Fibroblast of mammary gland (primary cell): ENCODE measurements at regions not wholly inside any gene's neighbourhood (a gene's known extent, or its start where the extent isn't known, plus 50 kb on each side); places are given as distances from the start of the nearest gene placed in this dataset.

Experiments used
- DNase-seq: peaks from one replicate; pipeline ENCODE4 v3.0.0-alpha.2; 2010; ENCODE audit warnings: low read depth
- H3K4me3 ChIP-seq: 2 replicates; pipeline ENCODE4 v1.5.1; 2011; ENCODE audit warnings: low read depth, mild to moderate bottlenecking, low read length, moderate library complexity; ENCODE audit not compliant: control insufficient read depth
- TF ChIP-seq, protein P1 (sequence below): conservative IDR thresholded peaks from 2 replicates; pipeline ENCODE4 v1.5.1; 2011; ENCODE audit warnings: low read depth, low read length, inconsistent platforms; ENCODE audit not compliant: control insufficient read depth, insufficient read depth

- no peak overlapping the region for H3K4me3 ChIP-seq
- no peak for DNase-seq
- TF ChIP-seq, protein P1, sequence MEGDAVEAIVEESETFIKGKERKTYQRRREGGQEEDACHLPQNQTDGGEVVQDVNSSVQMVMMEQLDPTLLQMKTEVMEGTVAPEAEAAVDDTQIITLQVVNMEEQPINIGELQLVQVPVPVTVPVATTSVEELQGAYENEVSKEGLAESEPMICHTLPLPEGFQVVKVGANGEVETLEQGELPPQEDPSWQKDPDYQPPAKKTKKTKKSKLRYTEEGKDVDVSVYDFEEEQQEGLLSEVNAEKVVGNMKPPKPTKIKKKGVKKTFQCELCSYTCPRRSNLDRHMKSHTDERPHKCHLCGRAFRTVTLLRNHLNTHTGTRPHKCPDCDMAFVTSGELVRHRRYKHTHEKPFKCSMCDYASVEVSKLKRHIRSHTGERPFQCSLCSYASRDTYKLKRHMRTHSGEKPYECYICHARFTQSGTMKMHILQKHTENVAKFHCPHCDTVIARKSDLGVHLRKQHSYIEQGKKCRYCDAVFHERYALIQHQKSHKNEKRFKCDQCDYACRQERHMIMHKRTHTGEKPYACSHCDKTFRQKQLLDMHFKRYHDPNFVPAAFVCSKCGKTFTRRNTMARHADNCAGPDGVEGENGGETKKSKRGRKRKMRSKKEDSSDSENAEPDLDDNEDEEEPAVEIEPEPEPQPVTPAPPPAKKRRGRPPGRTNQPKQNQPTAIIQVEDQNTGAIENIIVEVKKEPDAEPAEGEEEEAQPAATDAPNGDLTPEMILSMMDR, result no peak
Measured at GRCh38 chr2:590214-591175, 86.7 kb downstream of the TMEM18 start.

DNA sequence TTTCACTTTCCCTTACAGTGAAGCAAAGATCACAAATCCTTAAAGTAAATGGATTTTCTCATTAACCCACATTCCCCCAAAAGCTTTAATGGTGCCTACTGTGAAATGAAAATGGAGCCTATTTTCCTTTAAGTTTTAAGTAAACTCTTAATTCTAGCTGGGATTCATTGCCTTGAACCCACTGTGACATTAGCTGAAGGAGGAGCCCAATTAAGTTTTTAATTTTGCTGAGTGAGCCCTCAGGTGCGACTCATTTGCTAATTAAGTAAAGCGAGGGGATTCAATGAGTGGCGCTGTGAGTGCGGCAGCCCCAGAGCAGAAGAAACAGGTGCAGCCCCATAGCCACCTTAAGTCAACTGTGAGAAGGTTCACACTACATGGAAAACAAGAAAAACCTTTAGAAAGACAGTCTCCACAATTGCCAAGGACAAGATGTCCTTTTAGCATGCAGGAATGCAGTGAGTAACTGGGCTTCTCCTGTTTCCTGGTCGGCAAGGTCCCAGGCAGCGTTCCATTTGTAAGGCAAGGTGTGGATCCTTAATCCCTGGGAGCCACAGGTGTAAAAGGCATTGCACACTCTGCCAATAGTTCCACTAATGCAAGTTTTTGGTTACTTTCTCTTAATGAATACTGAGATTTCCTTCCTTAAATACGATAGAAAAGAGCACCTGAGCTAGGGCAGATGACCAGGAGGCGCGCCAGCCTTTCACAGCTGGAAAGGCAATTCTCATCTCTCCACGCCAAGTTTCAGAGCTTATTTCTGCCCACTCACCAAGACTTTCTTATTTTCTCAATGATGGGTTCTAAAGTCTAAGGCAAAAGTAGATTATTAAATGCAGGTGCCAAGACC lies 87.7 kb downstream of the TMEM18 start:
- TF ChIP-seq, protein P1, result no peak
- DNase-seq, result no peak
- no peak overlapping the region for H3K4me3 ChIP-seq

DNA sequence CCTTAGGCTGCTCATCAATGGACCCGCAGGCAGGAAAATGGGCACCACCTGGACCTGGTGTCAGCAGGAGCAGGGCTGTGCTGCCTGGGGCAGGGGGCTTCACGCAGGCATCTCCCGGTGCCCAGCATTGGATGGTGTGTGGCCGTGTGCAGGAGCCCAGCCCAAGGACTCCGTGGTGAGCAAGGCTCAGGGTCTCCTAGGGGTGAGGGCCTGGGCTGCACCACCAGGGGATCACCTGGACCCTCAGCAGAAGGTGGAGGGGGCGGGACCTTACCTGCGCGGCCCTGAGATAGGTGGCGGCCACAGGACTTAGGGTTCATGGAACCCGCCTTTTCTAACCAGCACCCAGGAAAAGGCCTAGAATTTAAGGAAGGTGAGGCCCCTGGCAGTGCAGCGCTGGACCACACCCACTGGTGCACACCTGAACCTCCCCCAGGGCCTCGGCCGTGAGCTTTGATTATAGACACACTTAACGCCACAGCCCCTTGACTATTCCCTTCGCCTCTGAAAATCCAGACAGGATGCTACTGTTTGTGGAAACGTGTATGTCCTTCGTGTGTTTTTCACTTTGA lies 89.0 kb downstream of the TMEM18 start:
- H3K4me3 ChIP-seq, result no peak overlapping the region
- no peak for DNase-seq
- TF ChIP-seq, protein P1, result no peak

- no peak for DNase-seq
- H3K4me3 ChIP-seq, result no peak overlapping the region
- TF ChIP-seq, protein P1, result no peak
Measured at GRCh38 chr2:587087-587960, 89.9 kb downstream of the TMEM18 start.

GRCh38 chr2:586641-587076 lies 90.5 kb downstream of the TMEM18 start:
- TF ChIP-seq, protein P1, result no peak
- no peak for DNase-seq
- no peak overlapping the region for H3K4me3 ChIP-seq
